Caco-2 (cell line): ENCODE measurements at regions not wholly inside any gene's neighbourhood (a gene's known extent, or its start where the extent isn't known, plus 50 kb on each side); places are given as distances from the start of the nearest gene placed in this dataset.
"Not testable (repeated sequence)": the region's sequence is repeated elsewhere in the genome, so short reads cannot be mapped to it uniquely, and the experiment has no call there.

ENCODE experiments used
- BruUV-seq: library from RNA; stranded (reverse); fragments of 400-500 nt; replicated peaks from 2 replicates; lab custom pipeline; 2021; lab: Mats Ljungman, UMichigan
- CTCF ChIA-PET: fragments of 300-600 bp; sonication (Branson Sonifier 250); formaldehyde crosslinking; loops from one replicate; lab custom pipeline; 2022; ENCODE audit warnings: antibody characterized with exemption; lab: Charles Lee
- POLR2A ChIA-PET: fragments of 300-600 bp; sonication (Branson Sonifier 250); formaldehyde crosslinking; loops from one replicate; lab custom pipeline; 2022; ENCODE audit warnings: antibody characterized with exemption; lab: Charles Lee
- DNase-seq, 2 experiments: peaks; one replicate each; pipeline versions ENCODE4 v3.0.0 to v3.0.0-alpha.2; 2020 to 2022
- H3K27me3 ChIP-seq: replicated peaks from 2 replicates; pipeline ENCODE4 v1.6.0; 2011; ENCODE audit warnings: low read length; ENCODE audit not compliant: control insufficient read depth, insufficient read depth
- H3K36me3 ChIP-seq: 2 replicates; pipeline ENCODE4 v1.5.1; 2011; ENCODE audit warnings: low read length; ENCODE audit not compliant: control insufficient read depth, insufficient read depth
- H3K4me1 ChIP-seq: fragments of 250-450 bp; sonication (Bioruptor Pico); 2 replicates; pipeline ENCODE4 v1.5.1; 2020; ENCODE audit warnings: mild to moderate bottlenecking
- H3K4me3 ChIP-seq: 2 replicates; pipeline ENCODE4 v1.5.1; 2011; ENCODE audit warnings: low read depth, mild to moderate bottlenecking, control low read depth, low read length
- H3K9me3 ChIP-seq: fragments of 250-450 bp; sonication (Bioruptor Pico); 2 replicates; pipeline ENCODE4 v1.5.1; 2020; ENCODE audit warnings: mild to moderate bottlenecking, moderate library complexity
- H3K27ac Mint-ChIP-seq: one replicate; pipeline ENCODE4 v1.8.0; 2022; ENCODE audit warnings: mixed read lengths; ENCODE audit not compliant: unreplicated experiment
- H3K27me3 Mint-ChIP-seq: one replicate; pipeline ENCODE4 v1.8.0; 2022; ENCODE audit warnings: mixed read lengths; ENCODE audit not compliant: insufficient read depth, unreplicated experiment
- H3K36me3 Mint-ChIP-seq: one replicate; pipeline ENCODE4 v1.8.0; 2022; ENCODE audit warnings: mild to moderate bottlenecking, mixed read lengths; ENCODE audit not compliant: insufficient read depth, unreplicated experiment
- H3K4me1 Mint-ChIP-seq: one replicate; pipeline ENCODE4 v1.8.0; 2022; ENCODE audit warnings: low read depth, mixed read lengths; ENCODE audit not compliant: unreplicated experiment
- H3K4me3 Mint-ChIP-seq: one replicate; pipeline ENCODE4 v1.8.0; 2022; ENCODE audit warnings: mild to moderate bottlenecking, moderate library complexity, mixed read lengths; ENCODE audit not compliant: unreplicated experiment
- H3K9me3 Mint-ChIP-seq: one replicate; pipeline ENCODE4 v1.8.0; 2022; ENCODE audit warnings: mixed read lengths; ENCODE audit not compliant: unreplicated experiment
- intact Hi-C: fragments of 100-400 bp; cut with micrococcal nuclease; formaldehyde crosslinking; loops from one replicate; pipeline ENCODE4 v1.10.0; 2022; ENCODE audit not compliant: unreplicated experiment
- TF ChIP-seq, protein P1 (sequence below), 2 experiments: fragments of 200-600 bp in 1 of 2; IDR thresholded peaks; 1 replicate in 1 of 2; 2 replicates in 1 of 2; pipeline versions ENCODE4 v1.5.1 to v1.8.0; 2011 to 2022; ENCODE audit warnings: antibody characterized with exemption in 1 of 2, control low read depth in 1 of 2, inconsistent platforms in 1 of 2, low read depth in 1 of 2, low read length in 1 of 2, mild to moderate bottlenecking in 1 of 2, moderate library complexity in 1 of 2; ENCODE audit not compliant: insufficient read depth in 1 of 2, severe bottlenecking in 1 of 2, unreplicated experiment in 1 of 2

DNA sequence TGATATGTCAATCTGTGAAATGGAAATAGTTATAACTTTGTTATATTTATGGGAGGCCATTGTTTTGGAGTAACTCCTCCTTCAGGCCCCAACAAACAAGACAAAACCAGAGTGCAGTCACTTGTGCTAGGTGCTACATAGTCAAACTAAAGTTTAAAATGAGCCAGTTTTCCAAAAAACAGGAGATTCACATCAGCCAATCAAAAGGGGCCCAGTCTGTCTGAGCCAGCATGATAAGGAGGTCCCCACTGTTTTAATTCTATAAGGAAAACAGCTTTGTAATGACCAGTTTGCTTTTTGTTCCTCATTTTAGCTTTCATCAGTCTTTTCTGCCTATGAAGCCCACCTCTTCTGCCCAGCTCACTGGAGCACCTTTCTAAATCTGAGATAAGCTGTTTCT is 94.7 kb upstream of the SLC7A14 start:
- H3K4me3 ChIP-seq: no peak overlapping the region
- H3K36me3 ChIP-seq: no peaks in the 10 kb centered on the region
- Mint-ChIP-seq H3K4me3 (no peak overlapping the region), H3K27ac (no peak overlapping the region), H3K27me3 (peaks cover 3% of the 10 kb centered on the region), H3K9me3 (peaks cover 12% of the 10 kb centered on the region), H3K4me1 (no peaks in the 10 kb centered on the region), H3K36me3 (no peaks in the 10 kb centered on the region)
- intact Hi-C loops: no loop called here
- ChIA-PET POLR2A (no interaction called here), CTCF (interaction anchor here (0.7 kb wide), 1 partner anchor 195 kb away, joined by 3 read pairs; no protein-coding TSS in a partner anchor)
- no peak for DNase-seq
- TF ChIP-seq, protein P1, sequence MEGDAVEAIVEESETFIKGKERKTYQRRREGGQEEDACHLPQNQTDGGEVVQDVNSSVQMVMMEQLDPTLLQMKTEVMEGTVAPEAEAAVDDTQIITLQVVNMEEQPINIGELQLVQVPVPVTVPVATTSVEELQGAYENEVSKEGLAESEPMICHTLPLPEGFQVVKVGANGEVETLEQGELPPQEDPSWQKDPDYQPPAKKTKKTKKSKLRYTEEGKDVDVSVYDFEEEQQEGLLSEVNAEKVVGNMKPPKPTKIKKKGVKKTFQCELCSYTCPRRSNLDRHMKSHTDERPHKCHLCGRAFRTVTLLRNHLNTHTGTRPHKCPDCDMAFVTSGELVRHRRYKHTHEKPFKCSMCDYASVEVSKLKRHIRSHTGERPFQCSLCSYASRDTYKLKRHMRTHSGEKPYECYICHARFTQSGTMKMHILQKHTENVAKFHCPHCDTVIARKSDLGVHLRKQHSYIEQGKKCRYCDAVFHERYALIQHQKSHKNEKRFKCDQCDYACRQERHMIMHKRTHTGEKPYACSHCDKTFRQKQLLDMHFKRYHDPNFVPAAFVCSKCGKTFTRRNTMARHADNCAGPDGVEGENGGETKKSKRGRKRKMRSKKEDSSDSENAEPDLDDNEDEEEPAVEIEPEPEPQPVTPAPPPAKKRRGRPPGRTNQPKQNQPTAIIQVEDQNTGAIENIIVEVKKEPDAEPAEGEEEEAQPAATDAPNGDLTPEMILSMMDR (IDR thresholded peaks at IDR 0.05; ENCODE audit: insufficient read depth in 1 of 2, low read depth in 1 of 2, low read length in 1 of 2, severe bottlenecking in 1 of 2, unreplicated experiment in 1 of 2): no peak
- no peaks in the 10 kb centered on the region for H3K27me3 ChIP-seq
- no TSS peak for BruUV-seq
- H3K4me1 ChIP-seq: no peaks in the 10 kb centered on the region
- H3K9me3 ChIP-seq: no peaks in the 10 kb centered on the region

DNA sequence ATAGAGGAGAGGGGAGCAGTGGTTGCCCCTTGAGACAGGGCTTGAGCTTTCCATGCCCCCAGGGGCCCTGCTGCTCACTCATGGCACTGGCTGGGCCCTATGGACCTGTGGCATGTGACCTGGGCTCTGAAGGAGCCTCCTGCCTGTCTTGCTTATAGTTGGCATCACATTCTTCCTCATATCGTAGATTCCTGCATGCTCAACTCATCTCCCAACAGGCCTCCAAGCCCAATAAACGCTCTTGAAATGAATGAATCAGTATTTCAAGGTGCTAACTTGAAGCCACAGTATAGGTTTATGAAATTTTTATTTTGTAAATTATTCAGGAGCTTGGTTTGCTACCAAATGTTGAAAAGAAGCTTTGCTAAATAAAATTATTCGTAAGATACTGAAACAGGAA is 93.3 kb upstream of the SLC7A14 start:
- H3K4me1 Mint-ChIP-seq: no peaks in the 10 kb centered on the region
- ChIA-PET POLR2A (no interaction called here), CTCF (no interaction called here)
- intact Hi-C loops: no loop called here
- no TSS peak for BruUV-seq
- H3K27me3 Mint-ChIP-seq: peaks cover 3% of the 10 kb centered on the region
- Histone ChIP-seq H3K4me3 (no peak overlapping the region), H3K9me3 (no peaks in the 10 kb centered on the region), H3K27me3 (no peaks in the 10 kb centered on the region), H3K4me1 (no peaks in the 10 kb centered on the region), H3K36me3 (no peaks in the 10 kb centered on the region)
- DNase-seq: no peak
- H3K27ac Mint-ChIP-seq: no peak overlapping the region
- TF ChIP-seq, protein P1 (IDR thresholded peaks at IDR 0.05; ENCODE audit: insufficient read depth in 1 of 2, low read depth in 1 of 2, low read length in 1 of 2, severe bottlenecking in 1 of 2, unreplicated experiment in 1 of 2): no peak
- no peaks in the 10 kb centered on the region for H3K36me3 Mint-ChIP-seq
- H3K9me3 Mint-ChIP-seq: peaks cover 12% of the 10 kb centered on the region
- no peak overlapping the region for H3K4me3 Mint-ChIP-seq

DNA sequence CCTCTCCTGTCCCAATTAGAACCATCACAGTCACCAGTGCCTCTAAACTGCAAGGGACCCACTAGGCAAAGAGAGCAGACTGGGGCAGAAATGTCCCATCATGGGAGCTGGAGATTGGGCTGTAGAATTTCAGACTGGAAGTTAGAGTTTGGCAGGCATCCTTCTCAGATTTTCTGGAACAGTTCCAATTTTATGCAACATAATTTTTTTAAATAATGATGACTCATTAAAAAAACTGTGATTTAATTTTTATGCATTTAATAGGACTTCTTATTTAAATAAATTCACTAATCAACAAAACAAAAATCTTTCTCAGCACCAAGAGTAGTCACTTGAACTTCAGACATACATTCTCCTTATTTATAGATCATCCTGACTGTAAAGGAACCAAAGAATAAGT is 84.6 kb upstream of the SLC7A14 start:
- ChIA-PET POLR2A (no interaction called here), CTCF (no interaction called here)
- Mint-ChIP-seq H3K9me3 (no peaks in the 10 kb centered on the region), H3K4me3 (no peak overlapping the region), H3K36me3 (no peaks in the 10 kb centered on the region), H3K27me3 (no peaks in the 10 kb centered on the region), H3K4me1 (no peaks in the 10 kb centered on the region), H3K27ac (no peak overlapping the region)
- BruUV-seq: no TSS peak
- no peak for DNase-seq
- Histone ChIP-seq H3K27me3 (no peaks in the 10 kb centered on the region), H3K9me3 (no peaks in the 10 kb centered on the region), H3K4me1 (no peaks in the 10 kb centered on the region), H3K36me3 (no peaks in the 10 kb centered on the region), H3K4me3 (no peak overlapping the region)
- intact Hi-C loops: no loop called here
- TF ChIP-seq, protein P1 (IDR thresholded peaks at IDR 0.05; ENCODE audit: insufficient read depth in 1 of 2, low read depth in 1 of 2, low read length in 1 of 2, severe bottlenecking in 1 of 2, unreplicated experiment in 1 of 2): no peak

DNA sequence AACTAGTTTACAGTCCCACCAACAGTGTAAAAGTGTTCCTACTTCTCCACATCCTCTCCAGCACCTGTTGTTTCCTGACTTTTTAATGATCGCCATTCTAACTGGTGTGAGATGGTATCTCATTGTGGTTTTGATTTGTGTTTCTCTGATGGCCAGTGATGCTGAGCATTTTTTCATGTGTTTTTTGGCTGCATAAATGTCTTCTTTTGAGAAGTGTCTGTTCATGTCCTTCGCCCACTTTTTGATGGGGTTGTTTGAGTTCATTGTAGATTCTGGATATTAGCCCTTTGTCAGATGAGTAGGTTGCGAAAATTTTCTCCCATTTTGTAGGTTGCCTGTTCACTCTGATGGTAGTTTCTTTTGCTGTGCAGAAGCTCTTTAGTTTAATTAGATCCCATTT is 77.1 kb upstream of the SLC7A14 start:
- H3K27me3 ChIP-seq, BruUV-seq, H3K4me1 ChIP-seq, H3K4me1 Mint-ChIP-seq, H3K4me3 ChIP-seq, H3K4me3 Mint-ChIP-seq, intact Hi-C loops, H3K36me3 Mint-ChIP-seq, POLR2A ChIA-PET, H3K9me3 Mint-ChIP-seq, DNase-seq, H3K27ac Mint-ChIP-seq, H3K9me3 ChIP-seq, H3K27me3 Mint-ChIP-seq, H3K36me3 ChIP-seq, CTCF ChIA-PET: not testable (repeated sequence)
